ENCODE measurements at regions not wholly inside any gene's neighbourhood (a gene's known extent, or its start where the extent isn't known, plus 50 kb on each side); places are given as distances from the start of the nearest gene placed in this dataset.

- Mint-ChIP-seq H3K9me3 (ENCODE audit: low read depth) (peaks cover 4% of the 10 kb centered on the region), H3K4me3 (ENCODE audit: low read depth) (no peak overlapping the region), H3K27ac (no peak overlapping the region), H3K4me1 (ENCODE audit: low read depth) (no peaks in the 10 kb centered on the region), H3K36me3 (ENCODE audit: insufficient read depth) (no peaks in the 10 kb centered on the region), H3K27me3 (no peaks in the 10 kb centered on the region)
- no peak for DNase-seq (ENCODE audit: low spot score, unreplicated experiment)
- no peak for TF ChIP-seq CTCF (IDR thresholded peaks at IDR 0.05; ENCODE audit: unreplicated experiment)
Observed at GRCh38 chr1:191460234-191460633, 698.0 kb upstream of the RGS18 start.

- H3K4me1 Mint-ChIP-seq (ENCODE audit: low read depth): no peaks in the 10 kb centered on the region
- H3K9me3 Mint-ChIP-seq (ENCODE audit: low read depth): peaks cover 3% of the 10 kb centered on the region
- no peak overlapping the region for H3K27ac Mint-ChIP-seq
- H3K36me3 Mint-ChIP-seq (ENCODE audit: insufficient read depth): no peaks in the 10 kb centered on the region
- TF ChIP-seq CTCF (IDR thresholded peaks at IDR 0.05; ENCODE audit: unreplicated experiment): no peak
- no peak for DNase-seq (ENCODE audit: low spot score, unreplicated experiment)
- H3K27me3 Mint-ChIP-seq: no peaks in the 10 kb centered on the region
- H3K4me3 Mint-ChIP-seq (ENCODE audit: low read depth): no peak overlapping the region
Observed at GRCh38 chr1:191483988-191484387, 674.3 kb upstream of the RGS18 start.

- Mint-ChIP-seq H3K36me3 (ENCODE audit: insufficient read depth) (no peaks in the 10 kb centered on the region), H3K27ac (no peak overlapping the region), H3K27me3 (no peaks in the 10 kb centered on the region), H3K4me3 (ENCODE audit: low read depth) (no peak overlapping the region), H3K4me1 (ENCODE audit: low read depth) (no peaks in the 10 kb centered on the region), H3K9me3 (ENCODE audit: low read depth) (peaks cover 4% of the 10 kb centered on the region)
- DNase-seq (ENCODE audit: low spot score, unreplicated experiment): no peak
- no peak for TF ChIP-seq CTCF (IDR thresholded peaks at IDR 0.05; ENCODE audit: unreplicated experiment)
Observed at GRCh38 chr1:191490303-191490702, 668.0 kb upstream of the RGS18 start.

GRCh38 chr1:191495040-191495439, 663.2 kb upstream of the RGS18 start:
- H3K4me1 Mint-ChIP-seq (ENCODE audit: low read depth): no peaks in the 10 kb centered on the region
- no peaks in the 10 kb centered on the region for H3K9me3 Mint-ChIP-seq (ENCODE audit: low read depth)
- H3K27me3 Mint-ChIP-seq: no peaks in the 10 kb centered on the region
- TF ChIP-seq CTCF (IDR thresholded peaks at IDR 0.05; ENCODE audit: unreplicated experiment): no peak
- no peak for DNase-seq (ENCODE audit: low spot score, unreplicated experiment)
- no peaks in the 10 kb centered on the region for H3K36me3 Mint-ChIP-seq (ENCODE audit: insufficient read depth)
- H3K27ac Mint-ChIP-seq: no peak overlapping the region
- no peak overlapping the region for H3K4me3 Mint-ChIP-seq (ENCODE audit: low read depth)

- H3K27ac Mint-ChIP-seq: no peak overlapping the region
- no peak overlapping the region for H3K4me3 Mint-ChIP-seq (ENCODE audit: low read depth)
- no peaks in the 10 kb centered on the region for H3K9me3 Mint-ChIP-seq (ENCODE audit: low read depth)
Observed at GRCh38 chr1:191498318-191498717, 659.9 kb upstream of the RGS18 start.

More at GRCh38 chr1:191498318-191498717, 659.9 kb upstream of the RGS18 start:
- Mint-ChIP-seq H3K4me1 (ENCODE audit: low read depth) (no peaks in the 10 kb centered on the region), H3K36me3 (ENCODE audit: insufficient read depth) (no peaks in the 10 kb centered on the region), H3K27me3 (no peaks in the 10 kb centered on the region)
- TF ChIP-seq CTCF (IDR thresholded peaks at IDR 0.05; ENCODE audit: unreplicated experiment): no peak
- DNase-seq (ENCODE audit: low spot score, unreplicated experiment): no peak

Measured in progenitor cell of endocrine pancreas (in vitro differentiated cells).